H54 (cell line): ENCODE measurements at regions not wholly inside any gene's neighbourhood (a gene's known extent, or its start where the extent isn't known, plus 50 kb on each side); places are given as distances from the start of the nearest gene placed in this dataset.
A peak's percentile ranks its signal among the peaks of the same experiment; 100 is the strongest.
"Not testable (repeated sequence)": the region's sequence is repeated elsewhere in the genome, so short reads cannot be mapped to it uniquely, and the experiment has no call there.

ENCODE experiments used
- DNase-seq: peaks from one replicate; pipeline ENCODE4 v3.0.0; 2011; ENCODE audit warnings: low spot score, mixed read lengths; ENCODE audit not compliant: insufficient read length
- FAIRE-seq: peaks from 3 replicates; lab custom pipeline; 2011; peaks lifted over from hg19 to GRCh38; lab: Jason Lieb, UNC

DNA sequence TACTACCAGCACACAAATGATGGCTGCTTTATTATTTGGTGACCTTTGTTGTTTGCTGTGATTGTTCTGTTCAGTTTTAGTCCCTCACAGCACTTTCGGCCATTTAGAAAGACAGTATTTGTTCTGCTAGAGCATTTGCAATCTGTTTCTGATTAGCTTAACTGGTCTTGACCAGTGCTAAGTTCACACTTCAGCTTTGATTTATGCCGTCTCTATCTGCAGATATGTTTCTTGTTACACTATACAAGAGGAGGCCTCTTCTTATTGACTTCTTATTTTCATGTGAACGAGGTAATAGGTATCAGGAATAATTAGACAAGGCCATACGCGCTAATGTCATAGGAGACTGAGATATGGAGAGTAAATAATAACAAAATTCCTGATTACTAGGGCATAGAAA lies 253.0 kb upstream of the PLGLB2 start:
- not testable (repeated sequence) for DNase-seq, FAIRE-seq

DNA sequence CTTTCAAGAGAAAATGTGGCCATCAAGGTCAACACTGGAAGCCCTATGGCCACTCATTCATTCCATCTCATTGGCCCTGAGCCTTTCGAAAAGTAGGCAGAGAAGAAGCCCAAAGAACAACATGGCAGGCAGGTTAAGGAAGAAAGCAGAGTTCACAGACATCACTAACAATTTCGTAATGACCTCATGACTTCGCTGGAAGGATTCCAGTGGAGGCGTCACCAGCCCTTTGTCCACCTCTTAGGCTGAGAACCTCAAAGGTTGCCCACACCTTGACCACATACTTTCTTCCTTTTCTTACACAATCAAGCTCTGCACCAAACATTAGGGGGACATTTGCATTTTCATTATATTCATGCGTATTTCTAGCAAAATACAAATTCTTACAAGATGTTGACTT lies 252.4 kb upstream of the PLGLB2 start:
- peak; percentile 52 for FAIRE-seq
- DNase-seq: not testable (repeated sequence)

GRCh38 chr2:87496036-87497006 lies 251.6 kb upstream of the PLGLB2 start:
- not testable (repeated sequence) for DNase-seq
- peak; percentile 78 for FAIRE-seq

- not testable (repeated sequence) for DNase-seq, FAIRE-seq
Observed at GRCh38 chr2:87497135-87497534, 250.8 kb upstream of the PLGLB2 start.

- not testable (repeated sequence) for FAIRE-seq, DNase-seq
Observed at GRCh38 chr2:87497700-87498099, 250.2 kb upstream of the PLGLB2 start.

DNA sequence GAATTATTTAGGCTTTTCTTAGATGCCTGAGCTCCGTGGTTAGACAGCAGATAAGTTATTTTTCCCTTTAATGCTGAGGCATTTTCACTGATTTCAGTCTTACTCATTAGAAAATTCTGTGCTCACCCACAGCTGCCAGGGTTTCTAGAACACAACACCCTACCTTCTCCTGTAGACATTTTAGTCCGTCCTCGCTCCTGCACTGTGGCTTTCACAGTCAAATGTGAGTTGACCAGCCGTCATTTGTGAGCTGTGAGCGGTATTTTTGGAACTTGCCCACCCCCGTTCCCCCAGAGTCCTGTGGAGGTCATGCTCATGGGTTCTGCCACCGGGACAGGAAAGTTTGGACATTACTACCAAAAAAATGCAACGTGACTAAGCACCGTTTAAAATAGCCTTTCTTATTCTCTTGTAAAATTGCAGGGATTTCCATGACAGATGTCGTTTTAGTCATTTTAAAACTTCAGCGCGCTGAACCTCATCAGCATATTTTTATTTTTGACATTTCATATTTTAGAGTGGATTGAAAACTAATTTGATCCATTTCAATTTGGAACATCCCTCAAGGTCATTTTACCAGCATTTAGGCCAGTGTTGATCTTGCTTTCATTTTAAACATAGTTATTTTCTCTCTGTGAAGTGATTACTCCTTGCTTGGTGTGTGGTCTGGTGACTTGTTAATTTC lies 249.6 kb upstream of the PLGLB2 start:
- DNase-seq, FAIRE-seq: not testable (repeated sequence)

DNA sequence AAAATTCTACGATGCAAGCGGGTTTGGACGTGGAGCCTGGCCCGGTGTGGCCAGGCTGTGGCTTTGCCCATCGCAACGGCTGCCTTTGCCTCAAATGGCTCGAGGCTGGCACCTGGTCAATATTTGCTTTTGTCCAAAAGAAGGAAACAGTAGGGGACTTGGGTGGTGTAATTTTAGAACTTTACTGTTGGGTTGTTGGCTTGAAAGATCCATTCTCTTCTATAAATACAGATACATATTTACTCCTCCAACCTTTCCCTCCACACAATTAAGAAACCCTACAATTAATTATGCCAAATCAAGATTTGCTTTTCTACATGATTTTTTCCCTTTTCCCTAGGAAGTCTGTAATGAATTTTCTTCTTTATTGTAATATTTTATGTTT lies 249.0 kb upstream of the PLGLB2 start:
- DNase-seq, FAIRE-seq: not testable (repeated sequence)

DNA sequence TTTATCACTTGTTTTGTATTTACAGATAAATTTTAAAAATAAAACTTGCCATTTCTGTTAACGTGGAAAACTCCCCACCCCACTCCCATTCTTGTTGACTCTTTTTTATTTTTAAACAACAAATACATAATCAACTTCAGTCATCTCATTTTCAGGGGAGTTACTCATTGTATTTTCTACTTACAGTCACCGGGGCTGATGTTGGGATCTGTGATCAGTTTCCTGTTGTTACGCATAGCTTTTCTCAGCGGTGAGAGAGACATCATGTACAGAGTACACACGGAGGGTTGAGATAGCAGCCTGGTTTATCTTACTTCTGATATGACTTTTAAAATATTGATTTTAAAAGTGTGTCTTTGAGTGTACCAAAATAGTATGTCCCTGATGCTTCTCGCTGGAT lies 248.0 kb upstream of the PLGLB2 start:
- not testable (repeated sequence) for DNase-seq, FAIRE-seq

DNA sequence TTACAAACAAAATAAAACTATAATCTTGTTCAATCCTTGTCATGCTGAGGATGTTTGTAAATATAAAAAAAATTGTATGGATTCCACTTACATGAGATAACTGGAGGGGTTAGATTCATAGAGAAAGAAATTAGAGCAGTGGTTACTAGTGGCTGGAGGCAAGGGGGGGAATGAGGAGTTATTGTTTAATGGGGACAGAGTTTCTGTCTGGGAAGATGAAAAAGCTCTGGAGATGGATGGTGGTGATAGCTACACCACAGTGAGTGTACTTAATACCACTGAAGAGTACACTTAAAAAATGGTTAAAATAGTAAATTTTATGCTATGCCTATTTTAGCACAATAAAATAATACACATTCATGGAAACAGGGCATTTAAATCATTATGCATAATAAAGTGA lies 247.5 kb upstream of the PLGLB2 start:
- DNase-seq, FAIRE-seq: not testable (repeated sequence)

DNA sequence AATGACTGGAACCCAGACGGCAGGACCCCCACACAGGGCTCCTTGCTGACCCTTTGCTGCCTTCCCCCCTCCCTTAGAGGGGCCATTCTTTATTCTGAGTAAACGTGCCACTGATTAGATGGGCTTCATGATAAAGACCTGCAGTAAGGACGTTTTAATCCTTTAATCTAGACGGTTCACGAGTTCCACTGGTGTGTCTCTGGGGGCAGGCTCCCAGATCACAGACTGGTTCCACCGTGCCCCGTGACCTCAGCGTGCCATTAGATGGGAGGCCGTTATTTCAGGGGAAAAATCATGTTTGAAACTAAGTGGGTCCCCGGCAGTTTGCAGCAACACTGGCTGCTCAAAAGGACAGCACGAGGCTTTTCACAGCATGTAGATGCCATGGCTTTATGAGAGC lies 246.9 kb upstream of the PLGLB2 start:
- DNase-seq, FAIRE-seq: not testable (repeated sequence)

DNA sequence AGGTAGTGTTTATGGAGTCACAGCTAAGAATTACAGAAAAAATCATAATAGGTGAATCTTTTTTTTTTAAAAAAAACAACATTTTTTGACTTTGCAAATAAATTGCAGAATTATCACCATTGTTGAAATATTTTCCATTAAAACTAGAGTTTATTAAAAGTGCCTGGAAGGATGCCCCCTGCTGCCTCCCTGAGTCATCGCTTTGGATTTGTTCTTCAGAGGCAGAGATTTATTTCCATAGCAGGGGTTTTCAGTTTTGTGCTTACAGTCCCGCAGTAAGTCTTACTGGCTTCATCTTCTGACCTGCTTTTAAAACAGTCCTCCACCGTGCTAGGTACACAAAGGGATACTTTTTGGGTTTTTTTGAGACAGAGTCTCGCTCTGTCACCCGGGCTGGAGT lies 244.9 kb upstream of the PLGLB2 start:
- not testable (repeated sequence) for FAIRE-seq, DNase-seq

DNA sequence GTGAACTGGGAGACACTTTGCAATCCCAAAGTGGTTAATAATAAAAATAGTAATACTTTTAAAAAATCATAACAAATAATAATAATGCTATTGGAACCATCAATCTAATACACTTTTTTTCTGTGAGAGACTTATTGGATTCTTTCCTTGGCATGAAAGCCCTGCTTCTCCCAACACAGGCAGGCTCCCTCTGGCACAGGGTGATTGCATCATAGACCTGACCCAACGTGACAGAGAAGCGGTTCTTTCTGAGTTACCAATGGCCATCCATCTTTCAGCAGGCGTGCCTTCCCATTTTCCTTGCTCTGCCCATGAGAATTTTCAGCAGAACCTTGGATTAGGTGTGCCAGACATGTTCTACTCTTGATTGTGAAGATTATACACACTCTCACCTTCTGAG lies 242.6 kb upstream of the PLGLB2 start:
- not testable (repeated sequence) for DNase-seq, FAIRE-seq

- FAIRE-seq, DNase-seq: not testable (repeated sequence)
Observed at GRCh38 chr2:87505909-87506308, 242.0 kb upstream of the PLGLB2 start.

- not testable (repeated sequence) for DNase-seq, FAIRE-seq
Observed at GRCh38 chr2:87507378-87508348, 240.2 kb upstream of the PLGLB2 start.

- not testable (repeated sequence) for FAIRE-seq, DNase-seq
Observed at GRCh38 chr2:87511195-87511778, 236.6 kb upstream of the PLGLB2 start.

GRCh38 chr2:87512864-87513530 lies 234.9 kb upstream of the PLGLB2 start:
- FAIRE-seq, DNase-seq: not testable (repeated sequence)

- not testable (repeated sequence) for FAIRE-seq
Observed at GRCh38 chr2:87514034-87514433, 233.9 kb upstream of the PLGLB2 start.

DNA sequence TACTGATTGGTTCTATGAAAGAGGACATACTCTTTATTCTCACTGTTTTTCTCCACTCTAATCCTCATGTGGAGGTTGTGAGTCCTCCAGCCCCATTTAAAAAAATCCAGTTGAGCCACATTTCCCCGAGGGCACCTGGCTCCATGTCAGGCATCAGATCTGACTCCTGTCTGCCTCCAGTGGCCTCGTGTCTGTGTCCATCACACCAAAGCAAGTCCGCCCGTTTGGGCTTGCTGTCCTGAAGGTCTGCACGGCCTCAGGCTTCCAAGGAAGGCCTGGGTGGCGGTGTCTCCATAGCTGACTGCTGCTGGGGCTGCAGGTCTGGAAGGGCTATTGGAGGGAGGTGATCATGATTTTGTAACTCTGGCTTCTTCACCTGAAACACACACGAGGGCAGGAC lies 233.4 kb upstream of the PLGLB2 start:
- FAIRE-seq, DNase-seq: not testable (repeated sequence)

More at GRCh38 chr2:87514034-87514433, 233.9 kb upstream of the PLGLB2 start:
- not testable (repeated sequence) for DNase-seq
